ENCODE measurements at regions not wholly inside any gene's neighbourhood (a gene's known extent, or its start where the extent isn't known, plus 50 kb on each side); places are given as distances from the start of the nearest gene placed in this dataset.

DNA sequence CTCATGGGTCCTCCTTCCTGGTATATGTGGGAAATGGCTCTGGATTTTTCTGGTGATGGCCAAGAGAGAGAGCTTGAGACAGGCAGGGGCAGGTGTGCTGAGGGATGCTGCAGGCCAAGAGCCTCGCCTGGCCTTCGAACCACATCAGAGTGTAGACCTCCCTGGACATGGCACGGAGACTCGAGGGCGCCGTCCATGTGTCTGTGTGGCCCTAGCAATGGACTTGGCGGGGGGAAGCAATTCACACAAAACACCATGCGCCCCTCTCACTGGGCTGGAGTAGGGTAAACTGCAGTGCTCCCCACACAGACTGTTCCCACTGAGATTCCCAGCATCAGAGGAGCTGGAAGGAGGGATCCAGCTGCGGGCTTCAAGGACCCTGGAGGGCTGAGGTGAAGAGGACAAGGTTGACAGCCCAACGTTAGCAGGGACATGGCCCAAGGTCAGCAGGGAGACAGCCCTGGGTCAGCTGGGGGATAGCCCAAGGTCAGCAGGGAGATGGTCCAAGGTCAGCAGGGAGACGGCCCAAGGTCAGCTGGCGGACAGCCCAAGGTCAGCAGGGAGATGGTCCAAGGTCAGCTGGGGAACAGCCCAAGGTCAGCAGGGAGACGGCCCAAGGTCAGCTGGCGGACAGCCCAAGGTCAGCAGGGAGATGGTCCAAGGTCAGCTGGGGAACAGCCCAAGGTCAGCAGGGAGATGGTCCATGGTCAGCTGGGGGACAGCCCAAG is 75.4 kb upstream of the HDAC4 start:
- H3K27me3 ChIP-seq (ENCODE audit: control insufficient read depth in 2 of 2, insufficient read depth in 2 of 2, low read length in 2 of 2): no peaks in the 10 kb centered on the region
- CTCF ChIA-PET: no interaction called here
- intact Hi-C loops (cut with micrococcal nuclease): no loop called here
- H3K36me3 ChIP-seq (ENCODE audit: control insufficient read depth in 2 of 2, extremely low read depth in 1 of 2, insufficient read depth in 2 of 2, low read length in 2 of 2): no peaks in the 10 kb centered on the region
- no TSS peak for BruUV-seq (replicated peaks)
- no peaks in the 10 kb centered on the region for H3K9me3 ChIP-seq (replicated peaks; ENCODE audit: control insufficient read depth, insufficient read depth, low read length)
- no peaks in the 10 kb centered on the region for H3K79me2 ChIP-seq (ENCODE audit: control insufficient read depth, insufficient read depth, low read length)
- FAIRE-seq (no peak), DNase-seq (ENCODE audit: low read depth, low spot score) (no peak)
- H3K9me1 ChIP-seq (replicated peaks; ENCODE audit: control insufficient read depth, extremely low read depth, insufficient read depth, low read length): no peaks in the 10 kb centered on the region
- no peaks in the 10 kb centered on the region for H4K20me1 ChIP-seq (replicated peaks; ENCODE audit: control insufficient read depth, extremely low read depth, insufficient read depth, low read length)
- H2AFZ ChIP-seq (ENCODE audit: low read depth, low read length): no peak overlapping the region
- H3K4me1 ChIP-seq (ENCODE audit: control insufficient read depth, extremely low read depth, insufficient read depth, low read length): no peaks in the 10 kb centered on the region
- H3K4me3 ChIP-seq (replicated peaks in 1 of 3; ENCODE audit: insufficient read depth in 1 of 3, low read depth in 1 of 3, low read length in 3 of 3): no peak overlapping the region
- dilution Hi-C loops (cut with MboI; ENCODE audit: extremely low pct_ligation_motif_present, low sequenced_read_pairs): no loop called here
- no peak for TF ChIP-seq GATA2 (IDR thresholded peaks at IDR 0.05; ENCODE audit: insufficient read depth, insufficient read length, low read depth, low read length)
- TF ChIP-seq FOS (IDR thresholded peaks at IDR 0.05; ENCODE audit: borderline replicate concordance, insufficient read depth, low read length): no peak
- no peak for TF ChIP-seq MAX (IDR thresholded peaks at IDR 0.05; ENCODE audit: insufficient read depth, insufficient read length)
- TF ChIP-seq EZH2 (IDR thresholded peaks at IDR 0.05; ENCODE audit: borderline replicate concordance, low read depth, low read length, severe bottlenecking): no peak
- no peak for TF ChIP-seq POLR2A (IDR thresholded peaks at IDR 0.05; ENCODE audit: low read depth, low read length)
- TF ChIP-seq CTCF (IDR thresholded peaks at IDR 0.05; ENCODE audit: extremely low read depth in 1 of 2, insufficient read depth in 1 of 2, low read depth in 1 of 2, low read length in 2 of 2): no peak
- TF ChIP-seq POLR2AphosphoS5 (IDR thresholded peaks at IDR 0.05; ENCODE audit: insufficient read depth, low read depth, low read length): no peak
- POLR2A ChIA-PET: no interaction called here
- no peak overlapping the region for H3K27ac ChIP-seq (ENCODE audit: insufficient read depth, low read depth, low read length)
- H3K9ac ChIP-seq (replicated peaks; ENCODE audit: extremely low read depth, insufficient read depth, low read length): no peak overlapping the region
- no peak overlapping the region for H3K4me2 ChIP-seq (ENCODE audit: insufficient read depth, low read length)
